HG03159 (cell line): ENCODE measurements at regions not wholly inside any gene's neighbourhood (a gene's known extent, or its start where the extent isn't known, plus 50 kb on each side); places are given as distances from the start of the nearest gene placed in this dataset.
"Not testable (repeated sequence)": the region's sequence is repeated elsewhere in the genome, so short reads cannot be mapped to it uniquely, and the experiment has no call there.

Experiments
- ATAC-seq: cut with Tn5 transposase; IDR thresholded peaks from one replicate; pipeline ENCODE4 v1.9.1; 2021; ENCODE audit warnings: mild to moderate bottlenecking, moderate library complexity; ENCODE audit not compliant: unreplicated experiment

- ATAC-seq, result no peak
Measured at GRCh38 chr5:14054965-14055963, 87.9 kb upstream of the TRIO start.

GRCh38 chr5:14054111-14054854 lies 88.9 kb upstream of the TRIO start:
- no peak for ATAC-seq

GRCh38 chr5:14050821-14051220 lies 92.3 kb upstream of the TRIO start:
- ATAC-seq, result no peak

GRCh38 chr5:14048434-14048833 lies 94.7 kb upstream of the TRIO start:
- no peak for ATAC-seq

GRCh38 chr5:14041528-14042192 lies 97.2 kb upstream of the DNAH5 start:
- no peak for ATAC-seq

- no peak for ATAC-seq
Measured at GRCh38 chr5:14040542-14040941, 96.1 kb upstream of the DNAH5 start.

- ATAC-seq, result no peak
Measured at GRCh38 chr5:14039576-14039975, 95.1 kb upstream of the DNAH5 start.

GRCh38 chr5:14039063-14039462 lies 94.6 kb upstream of the DNAH5 start:
- ATAC-seq, result no peak

GRCh38 chr5:14038341-14038959 lies 94.0 kb upstream of the DNAH5 start:
- ATAC-seq, result no peak

GRCh38 chr5:14036947-14037346 lies 92.5 kb upstream of the DNAH5 start:
- ATAC-seq, result no peak

- ATAC-seq, result no peak
Measured at GRCh38 chr5:14036514-14036913, 92.0 kb upstream of the DNAH5 start.

- ATAC-seq, result no peak
Measured at GRCh38 chr5:14035859-14036503, 91.5 kb upstream of the DNAH5 start.

GRCh38 chr5:14034963-14035362 lies 90.5 kb upstream of the DNAH5 start:
- no peak for ATAC-seq

GRCh38 chr5:14032918-14033317 lies 88.4 kb upstream of the DNAH5 start:
- ATAC-seq, result no peak

- ATAC-seq, result no peak
Measured at GRCh38 chr5:14028938-14029584, 84.6 kb upstream of the DNAH5 start.

- no peak for ATAC-seq
Measured at GRCh38 chr5:14028188-14028587, 83.7 kb upstream of the DNAH5 start.

- ATAC-seq, result no peak
Measured at GRCh38 chr5:14025569-14026286, 81.2 kb upstream of the DNAH5 start.

GRCh38 chr5:14022971-14023370 lies 78.5 kb upstream of the DNAH5 start:
- no peak for ATAC-seq

GRCh38 chr5:14020944-14021343 lies 76.5 kb upstream of the DNAH5 start:
- not testable (repeated sequence) for ATAC-seq
